IMR-90 (cell line): ENCODE measurements at regions not wholly inside any gene's neighbourhood (a gene's known extent, or its start where the extent isn't known, plus 50 kb on each side); places are given as distances from the start of the nearest gene placed in this dataset.

Experiments
- ATAC-seq: fragments of 200-7000 bp; cut with Tn5 transposase; 2 replicates; pipeline ENCODE4 v1.9.1; 2020; ENCODE audit warnings: low read depth, mild to moderate bottlenecking, moderate library complexity
- BruUV-seq: library from RNA; stranded (reverse); fragments of 400-500 nt; replicated peaks from 2 replicates; lab custom pipeline; 2021; lab: Mats Ljungman, UMichigan
- CTCF ChIA-PET: fragments of 300-600 bp; formaldehyde crosslinking; extraction: SDS; loops from one replicate; lab custom pipeline; 2021; ENCODE audit warnings: antibody characterized with exemption; lab: Yijun Ruan, JAX
- POLR2A ChIA-PET: fragments of 300-600 bp; sonication (Branson Sonifier 250); formaldehyde crosslinking; loops from one replicate; lab custom pipeline; 2022; ENCODE audit warnings: antibody characterized with exemption; ENCODE audit not compliant: unreplicated experiment; lab: Charles Lee
- DNase-seq: peaks from one replicate; pipeline ENCODE4 v3.0.0; 2013
- H2AFZ ChIP-seq: replicated peaks from 2 replicates; pipeline ENCODE3; 2013; ENCODE audit warnings: low read length, mild to moderate bottlenecking; ENCODE audit not compliant: poor library complexity
- H2AK5ac ChIP-seq: 2 replicates; pipeline ENCODE4 v1.6.1; 2013; ENCODE audit warnings: low read depth, low read length, inconsistent platforms
- H2AK9ac ChIP-seq: replicated peaks from 2 replicates; pipeline ENCODE3; 2013; ENCODE audit warnings: mild to moderate bottlenecking, low read depth, low read length, moderate library complexity; ENCODE audit not compliant: poor library complexity
- H2BK120ac ChIP-seq: 2 replicates; pipeline ENCODE4 v1.6.1; 2013; ENCODE audit warnings: low read depth, low read length, inconsistent platforms
- H2BK15ac ChIP-seq: 3 replicates; pipeline ENCODE4 v1.6.1; 2013; ENCODE audit warnings: low read depth, low read length, inconsistent platforms
- H2BK20ac ChIP-seq: 2 replicates; pipeline ENCODE4 v1.6.1; 2013; ENCODE audit warnings: low read depth, mild to moderate bottlenecking, inconsistent platforms, low read length, moderate library complexity
- H2BK5ac ChIP-seq: 2 replicates; pipeline ENCODE4 v1.6.1; 2013; ENCODE audit warnings: mild to moderate bottlenecking, low read depth, low read length, inconsistent platforms; ENCODE audit not compliant: poor library complexity, severe bottlenecking
- H3K14ac ChIP-seq: replicated peaks from 2 replicates; pipeline ENCODE4 v1.6.1; 2013; ENCODE audit warnings: low read depth, low read length, inconsistent platforms
- H3K18ac ChIP-seq: 2 replicates; pipeline ENCODE4 v1.6.1; 2013; ENCODE audit warnings: low read depth, low read length, control low read depth
- H3K23ac ChIP-seq: 2 replicates; pipeline ENCODE4 v1.6.1; 2013; ENCODE audit warnings: low read depth, low read length, inconsistent platforms
- H3K27ac ChIP-seq: 2 replicates; pipeline ENCODE4 v1.5.1; 2013; ENCODE audit warnings: mild to moderate bottlenecking, control low read depth, low read length; ENCODE audit not compliant: insufficient read depth
- H3K27me3 ChIP-seq: 2 replicates; pipeline ENCODE4 v1.6.1; 2013; ENCODE audit warnings: low read length; ENCODE audit not compliant: control insufficient read depth, insufficient read depth
- H3K36me3 ChIP-seq: 2 replicates; pipeline ENCODE4 v1.6.1; 2013; ENCODE audit warnings: low read length, mixed read lengths; ENCODE audit not compliant: control insufficient read depth, insufficient read depth
- H3K4ac ChIP-seq: 2 replicates; pipeline ENCODE4 v1.6.1; 2013; ENCODE audit warnings: low read depth, low read length, inconsistent platforms
- H3K4me1 ChIP-seq: 2 replicates; pipeline ENCODE4 v1.6.1; 2013; ENCODE audit warnings: low read length, mixed read lengths; ENCODE audit not compliant: control insufficient read depth, insufficient read depth
- H3K4me2 ChIP-seq: 2 replicates; pipeline ENCODE4 v1.6.1; 2013; ENCODE audit warnings: low read depth, mild to moderate bottlenecking, control low read depth, low read length, moderate library complexity
- H3K4me3 ChIP-seq: 2 replicates; pipeline ENCODE4 v1.5.1; 2013; ENCODE audit warnings: low read depth, mild to moderate bottlenecking, control low read depth, low read length, moderate library complexity; ENCODE audit not compliant: insufficient read depth
- H3K56ac ChIP-seq: 2 replicates; pipeline ENCODE4 v1.6.1; 2013; ENCODE audit warnings: low read length, inconsistent platforms; ENCODE audit not compliant: insufficient read depth; ENCODE audit errors: extremely low read depth
- H3K79me1 ChIP-seq, 2 experiments: 2 replicates each; pipeline ENCODE4 v1.6.1; 2013; ENCODE audit warnings: low read length in 2 of 2, inconsistent platforms in 1 of 2, low read depth in 1 of 2
- H3K9ac ChIP-seq: 2 replicates; pipeline ENCODE4 v1.6.1; 2013; ENCODE audit warnings: low read depth, low read length, control low read depth
- H3K9me1 ChIP-seq: 2 replicates; pipeline ENCODE4 v1.6.1; 2013; ENCODE audit warnings: low read length, inconsistent platforms; ENCODE audit not compliant: insufficient read depth
- H3K9me3 ChIP-seq: 2 replicates; pipeline ENCODE4 v1.6.1; 2013; ENCODE audit warnings: low read length; ENCODE audit not compliant: control insufficient read depth, insufficient read depth
- H4K20me1 ChIP-seq: 2 replicates; pipeline ENCODE4 v1.6.1; 2013; ENCODE audit warnings: low read length, inconsistent platforms; ENCODE audit not compliant: insufficient read depth
- H4K5ac ChIP-seq: 2 replicates; pipeline ENCODE4 v1.6.1; 2013; ENCODE audit warnings: mild to moderate bottlenecking, low read depth, low read length, control low read depth
- H4K8ac ChIP-seq, 2 experiments: 2 replicates each; pipeline ENCODE4 v1.6.1; 2013; ENCODE audit warnings: low read depth in 2 of 2, low read length in 2 of 2, control low read depth in 1 of 2, inconsistent platforms in 1 of 2
- H4K91ac ChIP-seq: 2 replicates; pipeline ENCODE4 v1.6.1; 2013; ENCODE audit warnings: low read depth, low read length, inconsistent platforms; ENCODE audit not compliant: insufficient read depth
- BHLHE40 ChIP-seq: fragments of 150-350 bp; IDR thresholded peaks from 2 replicates; pipeline ENCODE4 v1.6.1; 2016; ENCODE audit warnings: mild to moderate bottlenecking, low read depth, low read length
- CEBPB ChIP-seq: IDR thresholded peaks from 2 replicates; pipeline ENCODE4 v1.6.1; 2012; ENCODE audit warnings: low read depth, low read length, improper control_type of control experiment
- CHD1 ChIP-seq: IDR thresholded peaks from 2 replicates; pipeline ENCODE4 v1.6.1; 2012; ENCODE audit warnings: low read depth, low read length, improper control_type of control experiment
- FOS ChIP-seq: fragments of 150-350 bp; IDR thresholded peaks from 2 replicates; pipeline ENCODE4 v1.6.1; 2016; ENCODE audit warnings: low read depth, low read length
- MAFK ChIP-seq: IDR thresholded peaks from 2 replicates; pipeline ENCODE4 v1.6.1; 2012; ENCODE audit warnings: low read depth, low read length, improper control_type of control experiment
- MAZ ChIP-seq: IDR thresholded peaks from 2 replicates; pipeline ENCODE4 v1.6.1; 2012; ENCODE audit warnings: low read depth, mild to moderate bottlenecking, low read length, improper control_type of control experiment, moderate library complexity, borderline replicate concordance
- MXI1 ChIP-seq: IDR thresholded peaks from 2 replicates; pipeline ENCODE4 v1.6.1; 2012; ENCODE audit warnings: low read depth, mild to moderate bottlenecking, low read length, moderate library complexity, borderline replicate concordance
- NFE2L2 ChIP-seq: fragments of 150-350 bp; IDR thresholded peaks from 2 replicates; pipeline ENCODE4 v1.6.1; 2016; ENCODE audit warnings: low read depth, mild to moderate bottlenecking, low read length
- POLR2A ChIP-seq: IDR thresholded peaks from 2 replicates; pipeline ENCODE4 v1.6.1; 2012; ENCODE audit warnings: mild to moderate bottlenecking, low read depth, low read length
- RAD21 ChIP-seq: IDR thresholded peaks from 2 replicates; pipeline ENCODE4 v1.6.1; 2012; ENCODE audit warnings: low read length, improper control_type of control experiment
- RCOR1 ChIP-seq: IDR thresholded peaks from 2 replicates; pipeline ENCODE4 v1.6.1; 2012; ENCODE audit warnings: mild to moderate bottlenecking, low read length, improper control_type of control experiment; ENCODE audit not compliant: insufficient replicate concordance
- RFX5 ChIP-seq: IDR thresholded peaks from 2 replicates; pipeline ENCODE4 v1.8.0; 2012; ENCODE audit warnings: low read depth, mild to moderate bottlenecking, low read length, moderate library complexity
- SMC3 ChIP-seq: fragments of 150-350 bp; IDR thresholded peaks from 2 replicates; pipeline ENCODE4 v1.6.1; 2016; ENCODE audit warnings: low read depth, mild to moderate bottlenecking, antibody characterized with exemption, low read length, moderate library complexity
- WGBS, 2 experiments: methylation state at CpG; one replicate each; pipeline versions ENCODE4 v1.1.5 to v1.1.7; 2013; ENCODE audit warnings: missing lambda C conversion rate in 2 of 2; ENCODE audit not compliant: insufficient read length in 1 of 2; ENCODE audit errors: extremely low coverage in 2 of 2; 5-methylcytosine and 5-hydroxymethylcytosine counted together
- dilution Hi-C: fragments of 300-500 bp; cut with HindIII; formaldehyde crosslinking; loops from one replicate; pipeline ENCODE4 v1.14.3; 2018; ENCODE audit warnings: low sequenced_read_pairs; ENCODE audit not compliant: unreplicated experiment
- in situ Hi-C: fragments of 300-500 bp; cut with MboI; formaldehyde crosslinking; loops from 3 replicates; pipeline ENCODE4 v1.14.3; 2019; ENCODE audit warnings: low sequenced_read_pairs, inconsistent platforms, mixed read lengths
- intact Hi-C: fragments of 100-400 bp; cut with micrococcal nuclease; formaldehyde crosslinking; loops from 2 replicates; pipeline ENCODE4 v1.10.0; 2022
- TF ChIP-seq, protein P1 (sequence below): conservative IDR thresholded peaks from 2 replicates; pipeline ENCODE4 v1.5.1; 2012; ENCODE audit warnings: mild to moderate bottlenecking, low read depth, low read length, improper control_type of control experiment
- TF ChIP-seq, protein P2 (sequence below): fragments of 150-350 bp; IDR thresholded peaks from 2 replicates; pipeline ENCODE4 v1.6.1; 2017; ENCODE audit warnings: mild to moderate bottlenecking, antibody characterized with exemption, low read length, low read depth

DNA sequence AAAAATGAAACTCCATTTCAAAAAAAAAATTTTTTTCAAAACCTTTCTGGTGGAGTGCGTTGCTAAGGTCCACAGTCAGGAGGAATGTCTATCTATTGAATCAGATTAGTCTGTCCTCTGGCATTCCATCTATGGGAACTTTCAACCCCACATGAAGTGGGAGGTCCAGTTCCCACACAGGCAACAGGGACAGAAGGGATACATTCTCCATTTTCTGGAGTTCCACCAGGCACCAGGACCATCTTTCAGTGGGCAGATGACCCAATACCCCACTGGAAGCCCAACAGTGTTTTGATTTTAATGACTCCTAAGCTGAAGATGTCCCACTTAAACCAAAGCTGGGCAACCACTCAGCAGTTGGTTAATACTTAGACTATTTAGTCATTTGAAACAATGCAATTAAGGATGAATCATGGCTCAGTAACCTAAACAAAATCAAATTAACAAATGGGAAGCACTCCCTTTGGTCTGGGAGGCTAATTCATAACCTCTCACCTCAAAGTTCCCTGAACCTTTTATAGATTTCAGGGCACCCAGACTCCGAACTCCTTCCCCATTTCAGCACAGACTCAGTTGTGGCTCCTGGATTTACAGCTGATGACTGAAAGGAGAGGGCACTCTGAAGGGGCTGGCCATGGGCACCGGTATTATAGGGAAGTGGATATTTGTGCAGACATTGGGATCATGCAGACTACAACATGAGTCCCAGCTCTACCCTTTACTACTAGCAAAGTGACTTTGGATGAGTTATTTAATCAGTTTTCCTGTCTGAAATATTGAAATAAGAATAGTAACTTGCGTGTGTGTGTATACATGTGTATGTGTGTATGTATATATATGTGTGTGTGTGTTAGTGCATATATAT, 264.3 kb upstream of the LRTM1 start:
- H3K9me3 ChIP-seq: no peaks in the 10 kb centered on the region
- H3K27me3 ChIP-seq: no peaks in the 10 kb centered on the region
- ChIA-PET POLR2A (interaction anchor here (1.3 kb wide), 1 partner anchor 25 kb away, joined by 3 read pairs; no protein-coding TSS in a partner anchor), CTCF (no interaction called here)
- peak overlapping the region; percentile 69 for H2AFZ ChIP-seq
- no peaks in the 10 kb centered on the region for H3K36me3 ChIP-seq
- peak overlapping the region; percentile 100 for H2BK20ac ChIP-seq
- peaks cover 3% of the 10 kb centered on the region for H3K9me1 ChIP-seq
- peak overlapping the region; percentile 90 for H2AK9ac ChIP-seq
- H3K14ac ChIP-seq: peak overlapping the region; percentile 95
- peak overlapping the region; percentile 94 for H3K27ac ChIP-seq
- peak; percentile 82 for ATAC-seq
- BruUV-seq: no TSS peak
- H4K8ac ChIP-seq: peak overlapping the region; percentile 59 to 92
- H4K91ac ChIP-seq: peak overlapping the region; percentile 97
- in situ Hi-C loops: no loop called here
- no peak overlapping the region for H3K4me3 ChIP-seq
- peak overlapping the region; percentile 97 for H3K4ac ChIP-seq
- peak overlapping the region; percentile 80 for H2AK5ac ChIP-seq
- dilution Hi-C loops: no loop called here
- peak overlapping the region; percentile 99 for H3K18ac ChIP-seq
- peak overlapping the region; percentile 99 for H2BK120ac ChIP-seq
- peak overlapping the region; percentile 95 for H3K56ac ChIP-seq
- H3K23ac ChIP-seq: peak overlapping the region; percentile 97
- H2BK5ac ChIP-seq: peak overlapping the region; percentile 98
- DNase-seq: peak; percentile 98
- peaks cover 3 to 14% of the 10 kb centered on the region in 2 experiments; a peak in 3 of 4 replicates for H3K79me1 ChIP-seq
- H4K20me1 ChIP-seq: no peaks in the 10 kb centered on the region
- peak overlapping the region; percentile 92 for H4K5ac ChIP-seq
- peak overlapping the region; percentile 48 for H3K4me2 ChIP-seq
- peak overlapping the region; percentile 65; the same call in 1 of the 2 replicates for H3K9ac ChIP-seq
- H3K4me1 ChIP-seq: peaks cover 15% of the 10 kb centered on the region
- peak overlapping the region; percentile 62; the same call in 2 of the 3 replicates for H2BK15ac ChIP-seq
- WGBS, 2 experiments: no CpG with 5 or more reads among the region's 4 CpGs
- intact Hi-C loops: loop anchor here (2.0 to 10.0 kb wide), 4 partner anchors 23 to 433 kb away; no protein-coding TSS in a partner anchor
- TF ChIP-seq, protein P1, sequence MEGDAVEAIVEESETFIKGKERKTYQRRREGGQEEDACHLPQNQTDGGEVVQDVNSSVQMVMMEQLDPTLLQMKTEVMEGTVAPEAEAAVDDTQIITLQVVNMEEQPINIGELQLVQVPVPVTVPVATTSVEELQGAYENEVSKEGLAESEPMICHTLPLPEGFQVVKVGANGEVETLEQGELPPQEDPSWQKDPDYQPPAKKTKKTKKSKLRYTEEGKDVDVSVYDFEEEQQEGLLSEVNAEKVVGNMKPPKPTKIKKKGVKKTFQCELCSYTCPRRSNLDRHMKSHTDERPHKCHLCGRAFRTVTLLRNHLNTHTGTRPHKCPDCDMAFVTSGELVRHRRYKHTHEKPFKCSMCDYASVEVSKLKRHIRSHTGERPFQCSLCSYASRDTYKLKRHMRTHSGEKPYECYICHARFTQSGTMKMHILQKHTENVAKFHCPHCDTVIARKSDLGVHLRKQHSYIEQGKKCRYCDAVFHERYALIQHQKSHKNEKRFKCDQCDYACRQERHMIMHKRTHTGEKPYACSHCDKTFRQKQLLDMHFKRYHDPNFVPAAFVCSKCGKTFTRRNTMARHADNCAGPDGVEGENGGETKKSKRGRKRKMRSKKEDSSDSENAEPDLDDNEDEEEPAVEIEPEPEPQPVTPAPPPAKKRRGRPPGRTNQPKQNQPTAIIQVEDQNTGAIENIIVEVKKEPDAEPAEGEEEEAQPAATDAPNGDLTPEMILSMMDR: no peak
- TF ChIP-seq MXI1: no peak
- peak; percentile 31 for TF ChIP-seq SMC3
- peak; percentile 70 for TF ChIP-seq BHLHE40
- TF ChIP-seq CHD1: 0 out of 2 replicates have a peak, but pooled peaks have one; percentile 67
- TF ChIP-seq RAD21: peak; percentile 45
- TF ChIP-seq, protein P2, sequence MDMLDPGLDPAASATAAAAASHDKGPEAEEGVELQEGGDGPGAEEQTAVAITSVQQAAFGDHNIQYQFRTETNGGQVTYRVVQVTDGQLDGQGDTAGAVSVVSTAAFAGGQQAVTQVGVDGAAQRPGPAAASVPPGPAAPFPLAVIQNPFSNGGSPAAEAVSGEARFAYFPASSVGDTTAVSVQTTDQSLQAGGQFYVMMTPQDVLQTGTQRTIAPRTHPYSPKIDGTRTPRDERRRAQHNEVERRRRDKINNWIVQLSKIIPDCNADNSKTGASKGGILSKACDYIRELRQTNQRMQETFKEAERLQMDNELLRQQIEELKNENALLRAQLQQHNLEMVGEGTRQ: no peak
- TF ChIP-seq RCOR1: peak; percentile 44
- no peak for TF ChIP-seq RFX5
- no peak for TF ChIP-seq NFE2L2
- TF ChIP-seq CEBPB: peak; percentile 88
- TF ChIP-seq POLR2A: peak; percentile 52; the same call in 1 of the 2 replicates
- 0 out of 2 replicates have a peak, but pooled peaks have one; percentile 35 for TF ChIP-seq MAZ
- TF ChIP-seq MAFK: peak; percentile 34; the same call in 1 of the 2 replicates
- TF ChIP-seq FOS: peak; percentile 97
